ENCODE measurements at regions not wholly inside any gene's neighbourhood (a gene's known extent, or its start where the extent isn't known, plus 50 kb on each side); places are given as distances from the start of the nearest gene placed in this dataset.

GRCh38 chr15:39320886-39321285 is 260.0 kb upstream of the THBS1 start:
- TF ChIP-seq EGR1 (IDR thresholded peaks at IDR 0.05; ENCODE audit: borderline replicate concordance, low read depth, low read length) (no peak), CTCF (IDR thresholded peaks at IDR 0.05; ENCODE audit: control extremely low read depth in 1 of 3, insufficient read depth in 1 of 3, low read depth in 1 of 3, low read length in 3 of 3) (no peak), SRF (IDR thresholded peaks at IDR 0.05; ENCODE audit: low read depth, low read length) (no peak), KDM1A (IDR thresholded peaks at IDR 0.05; ENCODE audit: borderline replicate concordance, low read length) (no peak), EZH2 (IDR thresholded peaks at IDR 0.05; ENCODE audit: low read depth, low read length, severe bottlenecking) (no peak), POLR2A (IDR thresholded peaks at IDR 0.05; ENCODE audit: control extremely low read depth in 1 of 2, low read depth in 2 of 2, low read length in 2 of 2) (no peak), POLR2AphosphoS5 (IDR thresholded peaks at IDR 0.05; ENCODE audit: low read depth, low read length) (no peak), PHF8 (conservative IDR thresholded peaks at IDR 0.05; ENCODE audit: low read depth, low read length) (no peak), SIRT6 (IDR thresholded peaks at IDR 0.05; ENCODE audit: low read length) (no peak), USF2 (IDR thresholded peaks at IDR 0.05; ENCODE audit: low read length) (no peak), TAF1 (IDR thresholded peaks at IDR 0.05; ENCODE audit: low read depth, low read length) (no peak)
